ENCODE measurements at regions not wholly inside any gene's neighbourhood (a gene's known extent, or its start where the extent isn't known, plus 50 kb on each side); places are given as distances from the start of the nearest gene placed in this dataset.

DNA sequence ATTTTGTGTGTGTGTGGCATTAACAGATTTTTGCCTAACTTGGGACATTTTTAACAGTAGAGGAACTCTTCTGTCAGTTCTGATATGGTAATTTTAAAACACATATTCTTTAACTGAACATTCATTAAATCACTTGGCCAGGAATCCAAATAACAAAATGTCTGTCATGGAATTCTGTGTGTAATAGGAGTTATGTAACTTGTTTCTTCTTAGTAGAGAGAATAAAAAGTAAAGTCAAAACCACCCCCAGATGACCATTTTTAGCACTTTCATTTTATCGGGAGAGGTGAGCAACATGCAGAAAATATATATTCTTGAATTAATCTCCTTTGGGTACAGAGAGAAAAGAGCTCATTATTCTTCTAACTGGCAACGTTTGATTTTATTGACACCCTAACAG, 1740.3 kb downstream of the STIM2 start:
- no peaks in the 10 kb centered on the region for H3K27me3 ChIP-seq
- DNase-seq: no peak
- WGBS, 2 donors: 51 to 64% methylated on average over 2 of the region's 2 CpGs
- H3K36me3 ChIP-seq: no peaks in the 10 kb centered on the region
- intact Hi-C loops (cut with DNase I): no loop called here
- no peak overlapping the region for H3K4me3 ChIP-seq
- no peak for TF ChIP-seq CTCF (IDR thresholded peaks at IDR 0.05)
- ATAC-seq: no peak
- no peak overlapping the region for H3K27ac ChIP-seq
- no peaks in the 10 kb centered on the region for H3K9me3 ChIP-seq
- FAIRE-seq: no peak
- no peaks in the 10 kb centered on the region for H3K4me1 ChIP-seq

DNA sequence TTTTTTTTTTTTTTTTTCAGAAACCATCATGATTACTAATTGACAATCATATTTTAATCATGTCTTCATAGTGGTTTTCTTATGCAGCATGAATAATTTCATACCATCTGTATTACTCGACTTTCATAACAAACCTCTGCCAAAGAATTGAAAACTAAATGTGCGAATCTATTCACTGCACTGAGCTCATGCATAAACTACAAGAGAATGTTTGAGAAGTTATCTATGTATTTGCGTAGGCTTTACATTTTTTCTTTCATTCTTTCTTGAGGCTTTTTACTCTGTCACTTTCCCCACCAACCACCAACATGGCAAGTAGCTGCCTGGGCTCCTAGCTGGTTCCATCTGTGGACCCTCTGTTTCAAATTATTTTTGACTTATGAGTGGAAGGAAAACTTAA, 1761.0 kb downstream of the STIM2 start:
- Histone ChIP-seq H3K4me1 (no peaks in the 10 kb centered on the region), H3K27me3 (no peaks in the 10 kb centered on the region), H3K36me3 (no peaks in the 10 kb centered on the region), H3K27ac (no peak overlapping the region), H3K9me3 (no peaks in the 10 kb centered on the region), H3K4me3 (no peak overlapping the region)
- intact Hi-C loops (cut with DNase I): no loop called here
- FAIRE-seq (no peak), DNase-seq (no peak), ATAC-seq (no peak)
- TF ChIP-seq CTCF (IDR thresholded peaks at IDR 0.05): no peak
- WGBS, 2 donors: 43 to 51% methylated on average over 3 of the region's 3 CpGs

GRCh38 chr4:28636971-28637370, 1776.3 kb downstream of the STIM2 start:
- no peaks in the 10 kb centered on the region for H3K4me1 ChIP-seq
- intact Hi-C loops (cut with DNase I): loop anchor here in 1 of 3 donors (2.0 kb wide), 1 partner anchor 24 kb away; no protein-coding TSS in a partner anchor
- no peaks in the 10 kb centered on the region for H3K9me3 ChIP-seq
- FAIRE-seq (no peak), ATAC-seq (no peak), DNase-seq (no peak)
- H3K4me3 ChIP-seq: no peak overlapping the region
- no peak overlapping the region for H3K27ac ChIP-seq
- TF ChIP-seq CTCF (IDR thresholded peaks at IDR 0.05): no peak
- H3K27me3 ChIP-seq: peaks cover 0 to 7% (median 0%) of the 10 kb centered on the region in 4 donors
- 61 to 69% methylated on average over 3 of the region's 3 CpGs for WGBS, 2 donors
- no peaks in the 10 kb centered on the region for H3K36me3 ChIP-seq

DNA sequence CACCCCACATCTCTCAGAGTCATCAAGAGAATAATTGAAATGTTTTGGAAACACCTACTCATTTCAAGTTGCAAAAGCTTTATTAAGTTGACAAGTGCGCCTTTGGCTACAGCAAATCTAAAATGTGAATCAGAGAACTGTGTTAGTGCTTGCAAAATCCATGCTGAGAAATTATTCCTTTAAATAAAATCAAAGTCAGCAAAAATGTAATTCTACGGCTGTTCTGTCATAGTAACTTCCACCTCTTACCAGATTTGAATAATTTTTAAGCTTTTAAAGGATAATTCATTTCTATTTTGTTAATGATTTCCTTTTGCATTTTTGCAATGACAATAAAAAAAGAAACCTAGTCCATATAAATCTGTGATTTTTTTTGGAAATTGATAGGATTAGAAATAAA, 1779.1 kb downstream of the STIM2 start:
- ATAC-seq (no peak), DNase-seq (no peak), FAIRE-seq (no peak)
- Histone ChIP-seq H3K9me3 (no peaks in the 10 kb centered on the region), H3K36me3 (no peaks in the 10 kb centered on the region), H3K4me3 (no peak overlapping the region), H3K4me1 (no peaks in the 10 kb centered on the region), H3K27ac (no peak overlapping the region), H3K27me3 (peaks cover 0 to 7% (median 0%) of the 10 kb centered on the region in 4 donors)
- WGBS, 2 donors: 51 to 55% methylated on average over 2 of the region's 2 CpGs
- no peak for TF ChIP-seq CTCF (IDR thresholded peaks at IDR 0.05)
- intact Hi-C loops (cut with DNase I): no loop called here

- Histone ChIP-seq H3K4me1 (no peaks in the 10 kb centered on the region), H3K4me3 (no peak overlapping the region), H3K27ac (no peak overlapping the region), H3K9me3 (no peaks in the 10 kb centered on the region), H3K36me3 (no peaks in the 10 kb centered on the region), H3K27me3 (no peaks in the 10 kb centered on the region)
- ATAC-seq: no peak
- intact Hi-C loops (cut with DNase I): no loop called here
- FAIRE-seq: no peak
- no peak for DNase-seq
- 42 to 55% methylated on average over 3 of the region's 3 CpGs for WGBS, 2 donors
- TF ChIP-seq CTCF (IDR thresholded peaks at IDR 0.05): no peak
Measured at GRCh38 chr4:28654618-28655017, 1794.0 kb downstream of the STIM2 start.
